Skeletal muscle satellite cell (primary cell): ENCODE measurements at regions not wholly inside any gene's neighbourhood (a gene's known extent, or its start where the extent isn't known, plus 50 kb on each side); places are given as distances from the start of the nearest gene placed in this dataset.
"Not testable (repeated sequence)": the region's sequence is repeated elsewhere in the genome, so short reads cannot be mapped to it uniquely, and the experiment has no call there.

Source experiments
- H3K27me3 ChIP-seq: 2 replicates; pipeline ENCODE4 v1.7.0; 2013; ENCODE audit warnings: low read length; ENCODE audit not compliant: control insufficient read depth, insufficient read depth
- H3K36me3 ChIP-seq: 2 replicates; pipeline ENCODE4 v1.7.0; 2013; ENCODE audit warnings: mild to moderate bottlenecking, control low read depth, low read length; ENCODE audit not compliant: insufficient read depth
- H3K4me1 ChIP-seq: 2 replicates; pipeline ENCODE4 v1.7.0; 2013; ENCODE audit warnings: low read length; ENCODE audit not compliant: control insufficient read depth, insufficient read depth
- H3K4me2 ChIP-seq: 2 replicates; pipeline ENCODE4 v1.7.0; 2013; ENCODE audit warnings: mild to moderate bottlenecking, low read length
- H3K4me3 ChIP-seq: 2 replicates; pipeline ENCODE4 v1.7.0; 2013; ENCODE audit warnings: low read length
- H3K9ac ChIP-seq: 2 replicates; pipeline ENCODE4 v1.7.0; 2013; ENCODE audit warnings: mild to moderate bottlenecking, low read depth, low read length, moderate library complexity
- H3K9me3 ChIP-seq: replicated peaks from 2 replicates; pipeline ENCODE4 v1.7.0; 2013; ENCODE audit warnings: mild to moderate bottlenecking, control low read depth, low read length

- not testable (repeated sequence) for H3K9me3 ChIP-seq, H3K4me1 ChIP-seq, H3K27me3 ChIP-seq, H3K36me3 ChIP-seq, H3K4me2 ChIP-seq, H3K4me3 ChIP-seq, H3K9ac ChIP-seq
Measured at GRCh38 chr2:111313711-111314110, 193.0 kb downstream of the BCL2L11 start.

- not testable (repeated sequence) for H3K27me3 ChIP-seq, H3K9ac ChIP-seq, H3K36me3 ChIP-seq, H3K4me2 ChIP-seq, H3K9me3 ChIP-seq, H3K4me3 ChIP-seq, H3K4me1 ChIP-seq
Measured at GRCh38 chr2:111315188-111315917, 194.6 kb downstream of the BCL2L11 start.

GRCh38 chr2:111316221-111316741 lies 195.6 kb downstream of the BCL2L11 start:
- not testable (repeated sequence) for H3K4me3 ChIP-seq, H3K4me1 ChIP-seq, H3K4me2 ChIP-seq, H3K27me3 ChIP-seq, H3K9ac ChIP-seq, H3K9me3 ChIP-seq, H3K36me3 ChIP-seq

- H3K9ac ChIP-seq, H3K4me2 ChIP-seq, H3K27me3 ChIP-seq, H3K36me3 ChIP-seq, H3K4me3 ChIP-seq, H3K4me1 ChIP-seq, H3K9me3 ChIP-seq: not testable (repeated sequence)
Measured at GRCh38 chr2:111316881-111317549, 196.3 kb downstream of the BCL2L11 start.

- not testable (repeated sequence) for H3K4me1 ChIP-seq, H3K4me2 ChIP-seq, H3K4me3 ChIP-seq, H3K27me3 ChIP-seq, H3K36me3 ChIP-seq, H3K9me3 ChIP-seq, H3K9ac ChIP-seq
Measured at GRCh38 chr2:111319552-111319951, 198.8 kb downstream of the BCL2L11 start.

GRCh38 chr2:111320264-111320663 lies 199.6 kb downstream of the BCL2L11 start:
- H3K9ac ChIP-seq, H3K27me3 ChIP-seq, H3K4me2 ChIP-seq, H3K9me3 ChIP-seq, H3K4me3 ChIP-seq, H3K36me3 ChIP-seq, H3K4me1 ChIP-seq: not testable (repeated sequence)

- H3K4me1 ChIP-seq, H3K9ac ChIP-seq, H3K27me3 ChIP-seq, H3K4me2 ChIP-seq, H3K4me3 ChIP-seq, H3K36me3 ChIP-seq, H3K9me3 ChIP-seq: not testable (repeated sequence)
Measured at GRCh38 chr2:111320965-111321364, 200.3 kb downstream of the BCL2L11 start.

GRCh38 chr2:111323384-111323783 lies 202.7 kb downstream of the BCL2L11 start:
- H3K36me3 ChIP-seq, H3K9ac ChIP-seq, H3K4me1 ChIP-seq, H3K4me2 ChIP-seq, H3K27me3 ChIP-seq, H3K4me3 ChIP-seq, H3K9me3 ChIP-seq: not testable (repeated sequence)

GRCh38 chr2:111327726-111328125 lies 207.0 kb downstream of the BCL2L11 start:
- H3K4me2 ChIP-seq, H3K27me3 ChIP-seq, H3K4me1 ChIP-seq, H3K4me3 ChIP-seq, H3K36me3 ChIP-seq, H3K9ac ChIP-seq, H3K9me3 ChIP-seq: not testable (repeated sequence)

GRCh38 chr2:111329309-111329708 lies 208.6 kb downstream of the BCL2L11 start:
- not testable (repeated sequence) for H3K9me3 ChIP-seq, H3K4me3 ChIP-seq, H3K27me3 ChIP-seq, H3K4me1 ChIP-seq, H3K4me2 ChIP-seq, H3K36me3 ChIP-seq, H3K9ac ChIP-seq

GRCh38 chr2:111331099-111331724 lies 210.5 kb downstream of the BCL2L11 start:
- H3K9me3 ChIP-seq, H3K9ac ChIP-seq, H3K4me3 ChIP-seq, H3K4me1 ChIP-seq, H3K36me3 ChIP-seq, H3K4me2 ChIP-seq, H3K27me3 ChIP-seq: not testable (repeated sequence)
